ENCODE measurements at regions not wholly inside any gene's neighbourhood (a gene's known extent, or its start where the extent isn't known, plus 50 kb on each side); places are given as distances from the start of the nearest gene placed in this dataset.

- TF ChIP-seq CTCF (IDR thresholded peaks at IDR 0.05) = no peak
- Histone ChIP-seq H3K36me3 (no peaks in the 10 kb centered on the region), H3K27ac (no peak overlapping the region), H3K4me3 (no peak overlapping the region), H3K27me3 (no peaks in the 10 kb centered on the region), H3K4me1 (no peaks in the 10 kb centered on the region), H3K9me3 (no peaks in the 10 kb centered on the region)
- DNase-seq (no peak), ATAC-seq (no peak)
- intact Hi-C loops (cut with DNase I) = no loop called here
- 29% methylated on average over 8 of the region's 12 CpGs for WGBS (ENCODE audit: insufficient coverage, low coverage, low lambda C conversion rate, missing lambda C conversion rate)
Observed at GRCh38 chr2:5937851-5938565, 245.8 kb downstream of the SOX11 start.

- no peak for ATAC-seq
- no peaks in the 10 kb centered on the region for H3K36me3 ChIP-seq
- no peak for DNase-seq
- H3K4me1 ChIP-seq = no peaks in the 10 kb centered on the region
- H3K27me3 ChIP-seq = no peaks in the 10 kb centered on the region
- H3K27ac ChIP-seq = no peak overlapping the region
- TF ChIP-seq POLR2A (IDR thresholded peaks at IDR 0.05) (no peak), CTCF (IDR thresholded peaks at IDR 0.05) (no peak)
- 25% methylated on average over 9 of the region's 10 CpGs for WGBS (ENCODE audit: insufficient coverage, low coverage, low lambda C conversion rate, missing lambda C conversion rate)
- H3K4me3 ChIP-seq = no peak overlapping the region
- no peaks in the 10 kb centered on the region for H3K9me3 ChIP-seq
- intact Hi-C loops (cut with DNase I) = no loop called here
Observed at GRCh38 chr2:5938566-5938896, 246.3 kb downstream of the SOX11 start.

DNA sequence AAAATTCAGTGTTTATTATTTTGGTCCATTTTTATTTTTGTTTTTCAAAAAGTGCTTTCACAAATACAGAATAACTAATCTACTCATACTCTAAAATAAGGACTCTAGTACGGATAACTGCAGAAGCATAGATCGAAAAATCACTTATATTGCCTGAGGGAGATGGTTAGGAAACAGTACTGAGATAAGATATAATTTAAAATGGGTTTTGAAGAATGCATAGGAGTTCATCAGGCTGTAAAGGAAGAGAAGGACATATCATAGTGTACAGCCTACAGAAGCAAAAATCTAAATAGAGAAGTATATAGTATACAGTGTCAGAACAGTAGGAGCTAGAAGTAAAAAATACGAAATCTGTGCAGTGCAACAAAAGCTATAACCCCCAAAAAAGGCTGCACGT, 247.4 kb downstream of the SOX11 start:
- Histone ChIP-seq H3K4me3 (no peak overlapping the region), H3K4me1 (no peaks in the 10 kb centered on the region), H3K9me3 (no peaks in the 10 kb centered on the region), H3K27me3 (no peaks in the 10 kb centered on the region), H3K36me3 (no peaks in the 10 kb centered on the region), H3K27ac (no peak overlapping the region)
- ATAC-seq (no peak), DNase-seq (no peak)
- WGBS (ENCODE audit: insufficient coverage, low coverage, low lambda C conversion rate, missing lambda C conversion rate) = 44% methylated on average over 4 of the region's 4 CpGs
- TF ChIP-seq CTCF (IDR thresholded peaks at IDR 0.05) = no peak
- TF ChIP-seq POLR2A (IDR thresholded peaks at IDR 0.05) = no peak
- intact Hi-C loops (cut with DNase I) = no loop called here

DNA sequence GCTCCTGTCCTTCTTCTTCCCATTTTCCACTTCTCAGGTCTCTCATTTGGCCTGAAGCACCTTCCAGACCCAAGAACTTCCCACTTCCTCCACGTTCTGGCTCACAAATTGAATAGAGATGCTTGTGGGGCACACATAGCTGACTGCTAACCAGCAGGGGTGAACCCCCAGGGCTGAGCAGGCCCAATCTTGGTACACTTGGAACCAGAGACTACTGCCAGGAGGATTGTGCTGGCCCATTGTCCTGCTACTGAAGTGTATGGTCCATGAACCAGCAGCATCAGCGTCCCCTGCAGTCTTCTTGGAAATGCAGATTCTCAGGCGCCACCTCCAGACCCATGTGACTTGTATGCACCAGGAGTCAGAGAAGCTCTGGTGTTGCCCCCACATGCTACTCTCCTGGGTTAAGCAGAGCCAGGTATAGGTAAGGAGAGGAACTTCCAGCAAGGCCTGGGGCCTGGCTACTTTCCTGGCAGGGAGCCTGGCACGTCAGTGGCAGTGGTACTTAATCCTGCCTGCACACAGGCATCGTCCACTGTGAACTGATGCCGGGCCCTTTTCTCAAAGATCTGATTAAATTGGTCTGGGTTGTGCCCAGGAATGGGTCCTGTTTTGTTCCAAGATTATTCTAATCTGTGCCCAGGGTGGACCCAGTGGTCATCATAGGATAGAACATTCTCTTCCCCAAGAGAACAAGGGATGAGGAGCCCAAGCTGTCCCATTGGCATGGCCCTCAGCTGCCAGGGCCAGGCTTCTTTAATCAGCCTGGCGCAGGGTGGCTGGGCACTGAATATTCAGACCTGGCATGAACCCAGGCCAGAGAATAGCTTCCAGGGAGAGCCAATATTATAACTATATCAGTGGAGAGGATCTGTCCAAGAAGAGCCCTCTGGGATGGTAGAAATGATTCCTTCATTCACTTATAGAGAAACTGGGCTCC, 248.7 kb downstream of the SOX11 start:
- TF ChIP-seq CTCF (IDR thresholded peaks at IDR 0.05) (no peak), POLR2A (IDR thresholded peaks at IDR 0.05) (no peak)
- intact Hi-C loops (cut with DNase I) = no loop called here
- H3K9me3 ChIP-seq = no peaks in the 10 kb centered on the region
- H3K36me3 ChIP-seq = no peaks in the 10 kb centered on the region
- DNase-seq (no peak), ATAC-seq (no peak)
- 36% methylated on average over 3 of the region's 7 CpGs for WGBS (ENCODE audit: insufficient coverage, low coverage, low lambda C conversion rate, missing lambda C conversion rate)
- no peaks in the 10 kb centered on the region for H3K4me1 ChIP-seq
- H3K27ac ChIP-seq = no peak overlapping the region
- no peak overlapping the region for H3K4me3 ChIP-seq
- H3K27me3 ChIP-seq = no peaks in the 10 kb centered on the region

Data from right lobe of liver (tissue), 6 donors.